DND-41 (cell line): ENCODE measurements at regions not wholly inside any gene's neighbourhood (a gene's known extent, or its start where the extent isn't known, plus 50 kb on each side); places are given as distances from the start of the nearest gene placed in this dataset.

ENCODE experiments used
- ATAC-seq: fragments of 200-7000 bp; cut with Tn5 transposase; 3 replicates; pipeline ENCODE4 v1.9.1; 2021; ENCODE audit warnings: low read depth; ENCODE audit not compliant: insufficient read depth
- DNase-seq: peaks from one replicate; pipeline ENCODE4 v3.0.0-alpha.2; 2020
- H2AFZ ChIP-seq: 2 replicates; pipeline ENCODE4 v1.6.0; 2012; ENCODE audit warnings: low read depth, low read length
- H3K27ac ChIP-seq: 2 replicates; pipeline ENCODE4 v1.5.1; 2012; ENCODE audit warnings: low read length, inconsistent platforms
- H3K27me3 ChIP-seq: fragments of 200-600 bp; sonication (generic); 2 replicates; pipeline ENCODE4 v1.6.0; 2012; ENCODE audit warnings: low read length, mild to moderate bottlenecking, inconsistent platforms; ENCODE audit not compliant: insufficient read depth, poor library complexity
- H3K36me3 ChIP-seq: 2 replicates; pipeline ENCODE4 v1.5.1; 2012; ENCODE audit warnings: low read length, inconsistent platforms; ENCODE audit not compliant: insufficient read depth
- H3K4me1 ChIP-seq: 2 replicates; pipeline ENCODE4 v1.5.1; 2012; ENCODE audit warnings: mild to moderate bottlenecking, low read length; ENCODE audit not compliant: insufficient read depth
- H3K4me2 ChIP-seq: 2 replicates; pipeline ENCODE4 v1.6.0; 2012; ENCODE audit warnings: mild to moderate bottlenecking, moderate library complexity, low read length, inconsistent platforms; ENCODE audit not compliant: insufficient read depth
- H3K4me3 ChIP-seq, 2 experiments: fragments of 200-600 bp in 1 of 2; shearing (Covaris generic) in 1 of 2; 2 replicates each; pipeline ENCODE4 v1.5.1; 2012 to 2016; ENCODE audit warnings: inconsistent platforms in 2 of 2, low read length in 2 of 2, mild to moderate bottlenecking in 2 of 2, low read depth in 1 of 2, moderate library complexity in 1 of 2
- H3K79me2 ChIP-seq: 2 replicates; pipeline ENCODE4 v1.6.0; 2012; ENCODE audit warnings: low read length, inconsistent platforms; ENCODE audit not compliant: insufficient read depth
- H3K9ac ChIP-seq: 2 replicates; pipeline ENCODE4 v1.6.0; 2012; ENCODE audit warnings: low read depth, mild to moderate bottlenecking, inconsistent platforms, low read length, moderate library complexity
- H3K9me3 ChIP-seq: 2 replicates; pipeline ENCODE4 v1.5.1; 2012; ENCODE audit warnings: low read length, moderate library complexity, mild to moderate bottlenecking, inconsistent platforms; ENCODE audit not compliant: insufficient read depth, severe bottlenecking
- H4K20me1 ChIP-seq: 2 replicates; pipeline ENCODE4 v1.6.0; 2012; ENCODE audit warnings: low read length; ENCODE audit not compliant: insufficient read depth
- EZH2 ChIP-seq: IDR thresholded peaks from 3 replicates; pipeline ENCODE4 v1.6.1; 2012; ENCODE audit warnings: borderline replicate concordance, low read depth, mild to moderate bottlenecking, moderate library complexity, low read length, inconsistent platforms; ENCODE audit not compliant: severe bottlenecking
- TF ChIP-seq, protein P1 (sequence below): IDR thresholded peaks from 2 replicates; pipeline ENCODE4 v1.5.1; 2012; ENCODE audit warnings: borderline replicate concordance, low read length, moderate library complexity, mild to moderate bottlenecking; ENCODE audit not compliant: poor library complexity, severe bottlenecking; ENCODE audit errors: extremely low read depth

DNA sequence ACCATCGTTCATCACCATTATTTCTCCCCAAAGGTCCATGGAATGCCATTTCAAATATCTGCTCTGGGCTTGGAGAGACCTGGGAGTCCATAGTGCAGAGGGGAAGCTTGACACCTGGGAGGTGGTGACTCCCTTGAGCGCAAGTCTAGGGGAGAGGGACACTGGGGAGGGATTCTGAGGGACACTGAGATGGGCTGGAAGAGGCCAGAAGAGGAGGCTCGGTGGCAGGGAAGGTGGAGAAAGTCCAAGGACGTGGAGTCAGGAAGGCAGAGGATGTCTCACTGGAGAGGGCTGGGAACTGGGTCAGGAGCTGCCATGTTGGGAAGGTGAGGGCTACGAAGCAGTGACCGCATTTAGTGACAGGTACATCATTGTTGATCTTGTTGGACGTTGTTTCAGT, 160.3 kb upstream of the MVB12B start:
- TF ChIP-seq, protein P1, sequence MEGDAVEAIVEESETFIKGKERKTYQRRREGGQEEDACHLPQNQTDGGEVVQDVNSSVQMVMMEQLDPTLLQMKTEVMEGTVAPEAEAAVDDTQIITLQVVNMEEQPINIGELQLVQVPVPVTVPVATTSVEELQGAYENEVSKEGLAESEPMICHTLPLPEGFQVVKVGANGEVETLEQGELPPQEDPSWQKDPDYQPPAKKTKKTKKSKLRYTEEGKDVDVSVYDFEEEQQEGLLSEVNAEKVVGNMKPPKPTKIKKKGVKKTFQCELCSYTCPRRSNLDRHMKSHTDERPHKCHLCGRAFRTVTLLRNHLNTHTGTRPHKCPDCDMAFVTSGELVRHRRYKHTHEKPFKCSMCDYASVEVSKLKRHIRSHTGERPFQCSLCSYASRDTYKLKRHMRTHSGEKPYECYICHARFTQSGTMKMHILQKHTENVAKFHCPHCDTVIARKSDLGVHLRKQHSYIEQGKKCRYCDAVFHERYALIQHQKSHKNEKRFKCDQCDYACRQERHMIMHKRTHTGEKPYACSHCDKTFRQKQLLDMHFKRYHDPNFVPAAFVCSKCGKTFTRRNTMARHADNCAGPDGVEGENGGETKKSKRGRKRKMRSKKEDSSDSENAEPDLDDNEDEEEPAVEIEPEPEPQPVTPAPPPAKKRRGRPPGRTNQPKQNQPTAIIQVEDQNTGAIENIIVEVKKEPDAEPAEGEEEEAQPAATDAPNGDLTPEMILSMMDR, result no peak
- no peak for TF ChIP-seq EZH2
- Histone ChIP-seq H3K4me3 (no peak overlapping the region), H3K9me3 (no peaks in the 10 kb centered on the region), H3K4me2 (no peak overlapping the region), H4K20me1 (no peaks in the 10 kb centered on the region), H3K79me2 (no peaks in the 10 kb centered on the region), H3K27ac (no peak overlapping the region), H2AFZ (no peak overlapping the region), H3K9ac (no peak overlapping the region), H3K36me3 (no peaks in the 10 kb centered on the region), H3K4me1 (no peaks in the 10 kb centered on the region), H3K27me3 (peaks cover 3% of the 10 kb centered on the region)
- ATAC-seq (no peak), DNase-seq (no peak)

DNA sequence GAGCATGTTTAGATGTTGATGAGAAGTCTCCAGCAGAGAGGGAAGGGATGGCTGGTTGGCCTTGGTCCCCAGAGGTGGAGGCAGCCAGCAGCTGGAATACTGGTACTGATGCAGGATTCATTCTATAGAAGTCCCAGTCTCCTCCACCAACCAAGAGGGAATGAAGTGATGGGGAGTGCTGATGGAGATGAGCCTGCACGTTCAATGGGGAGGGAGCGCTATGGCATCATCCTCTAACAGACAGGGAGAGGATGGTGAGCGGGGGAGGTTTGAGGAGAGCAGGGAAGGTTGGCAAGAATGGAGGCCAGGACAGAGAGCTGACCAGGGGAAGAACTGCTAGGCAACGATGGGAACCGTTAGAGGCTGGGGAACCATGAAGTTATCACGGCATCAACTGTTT, 159.8 kb upstream of the MVB12B start:
- no peaks in the 10 kb centered on the region for H3K36me3 ChIP-seq
- H4K20me1 ChIP-seq, result no peaks in the 10 kb centered on the region
- no peak overlapping the region for H2AFZ ChIP-seq
- no peaks in the 10 kb centered on the region for H3K9me3 ChIP-seq
- peaks cover 3% of the 10 kb centered on the region for H3K27me3 ChIP-seq
- H3K4me1 ChIP-seq, result no peaks in the 10 kb centered on the region
- TF ChIP-seq EZH2, result no peak
- TF ChIP-seq, protein P1, result no peak
- no peak overlapping the region for H3K9ac ChIP-seq
- no peak overlapping the region for H3K4me3 ChIP-seq
- DNase-seq (no peak), ATAC-seq (no peak)
- H3K27ac ChIP-seq, result no peak overlapping the region
- no peak overlapping the region for H3K4me2 ChIP-seq
- no peaks in the 10 kb centered on the region for H3K79me2 ChIP-seq

- no peak for ATAC-seq
- Histone ChIP-seq H3K79me2 (no peaks in the 10 kb centered on the region), H3K27me3 (peaks cover 3% of the 10 kb centered on the region), H3K27ac (no peak overlapping the region), H4K20me1 (no peaks in the 10 kb centered on the region), H3K4me1 (no peaks in the 10 kb centered on the region), H3K4me3 (no peak overlapping the region), H3K9me3 (no peaks in the 10 kb centered on the region), H3K36me3 (no peaks in the 10 kb centered on the region), H2AFZ (no peak overlapping the region), H3K4me2 (no peak overlapping the region), H3K9ac (no peak overlapping the region)
- TF ChIP-seq EZH2, result no peak
- TF ChIP-seq, protein P1, result no peak
- DNase-seq, result no peak
Measured at GRCh38 chr9:126169736-126170135, 156.9 kb upstream of the MVB12B start.

GRCh38 chr9:126170286-126170823, 156.3 kb upstream of the MVB12B start:
- H3K79me2 ChIP-seq, result no peaks in the 10 kb centered on the region
- ATAC-seq (no peak), DNase-seq (no peak)
- H3K27ac ChIP-seq, result no peak overlapping the region
- H4K20me1 ChIP-seq, result no peaks in the 10 kb centered on the region
- H3K9me3 ChIP-seq, result no peaks in the 10 kb centered on the region
- H3K27me3 ChIP-seq, result peaks cover 3% of the 10 kb centered on the region
- H2AFZ ChIP-seq, result no peak overlapping the region
- H3K36me3 ChIP-seq, result no peaks in the 10 kb centered on the region
- H3K4me1 ChIP-seq, result no peaks in the 10 kb centered on the region
- no peak overlapping the region for H3K9ac ChIP-seq
- H3K4me3 ChIP-seq, result no peak overlapping the region
- H3K4me2 ChIP-seq, result no peak overlapping the region
- no peak for TF ChIP-seq EZH2
- TF ChIP-seq, protein P1, result no peak
